NCI-H82 treated with DMSO at 0.1 percent for 48 hours (cell line): ENCODE measurements at regions not wholly inside any gene's neighbourhood (a gene's known extent, or its start where the extent isn't known, plus 50 kb on each side); places are given as distances from the start of the nearest gene placed in this dataset.

Experiments
- DNase-seq: peaks from one replicate; lab custom pipeline; 2025; ENCODE audit not compliant: unreplicated experiment; lab: John Stamatoyannopoulos, UW

DNA sequence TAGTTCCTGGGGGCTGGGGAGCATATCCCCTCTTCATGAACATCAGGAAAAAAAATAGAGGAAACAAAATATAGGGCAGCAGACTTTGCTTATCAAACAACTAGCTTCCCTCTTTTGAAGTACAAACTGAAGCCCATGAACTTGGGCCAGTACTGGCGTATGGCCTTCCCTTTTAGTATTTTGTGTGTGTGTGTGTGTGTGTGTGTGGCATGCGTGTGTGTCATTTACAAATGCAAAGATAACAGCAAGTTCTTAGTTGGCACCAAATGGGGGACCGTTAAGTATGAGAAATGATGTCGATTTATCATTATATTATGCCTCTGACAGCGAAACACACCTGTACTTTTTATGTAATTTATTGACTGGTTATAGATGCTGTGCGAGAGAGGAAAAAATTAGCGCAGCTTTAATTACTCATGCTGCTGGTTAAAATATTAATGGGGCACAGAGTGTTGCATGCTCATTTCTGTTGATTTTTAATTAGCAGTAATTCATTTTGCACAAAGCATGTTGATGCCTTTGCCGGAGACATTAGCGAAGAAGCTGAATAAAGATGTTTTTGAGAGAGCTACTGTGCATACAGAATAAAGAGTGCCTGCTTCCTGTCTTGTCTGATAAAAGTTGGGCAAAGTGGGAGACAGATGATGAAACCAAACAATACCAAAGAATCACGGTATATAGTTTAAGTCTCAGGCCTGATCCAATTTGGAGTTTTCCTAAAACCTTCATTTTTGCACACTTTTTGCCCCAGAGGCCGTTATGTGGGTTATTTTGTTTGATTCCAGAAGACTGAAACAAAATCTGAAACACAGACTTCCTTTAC is 297.1 kb downstream of the SATB1 start:
- DNase-seq, result no peak

- DNase-seq, result no peak
Observed at GRCh38 chr3:18127174-18127858, 297.8 kb downstream of the SATB1 start.

GRCh38 chr3:18126772-18127171 is 298.4 kb downstream of the SATB1 start:
- no peak for DNase-seq

DNA sequence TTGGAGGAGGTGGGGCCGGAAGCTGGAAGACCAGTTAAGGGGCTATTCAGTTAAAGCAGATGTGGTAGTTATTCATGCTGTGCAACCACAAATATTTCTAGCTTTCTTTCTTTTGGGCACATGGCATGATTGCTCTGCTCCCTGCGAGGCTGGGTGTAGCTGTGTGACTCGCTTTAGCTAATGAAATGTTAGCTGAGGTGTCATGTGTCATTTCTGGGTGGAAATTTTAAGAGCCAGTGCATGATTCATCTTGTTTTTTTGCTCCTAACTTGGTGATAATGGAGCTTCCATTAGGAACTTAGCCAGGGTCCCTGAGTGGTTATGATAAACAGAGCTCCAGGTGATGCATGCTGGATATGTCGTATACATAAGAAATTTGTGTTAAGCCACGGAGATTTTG is 300.6 kb downstream of the SATB1 start:
- DNase-seq, result no peak

GRCh38 chr3:18122264-18122663 is 302.9 kb downstream of the SATB1 start:
- no peak for DNase-seq

DNA sequence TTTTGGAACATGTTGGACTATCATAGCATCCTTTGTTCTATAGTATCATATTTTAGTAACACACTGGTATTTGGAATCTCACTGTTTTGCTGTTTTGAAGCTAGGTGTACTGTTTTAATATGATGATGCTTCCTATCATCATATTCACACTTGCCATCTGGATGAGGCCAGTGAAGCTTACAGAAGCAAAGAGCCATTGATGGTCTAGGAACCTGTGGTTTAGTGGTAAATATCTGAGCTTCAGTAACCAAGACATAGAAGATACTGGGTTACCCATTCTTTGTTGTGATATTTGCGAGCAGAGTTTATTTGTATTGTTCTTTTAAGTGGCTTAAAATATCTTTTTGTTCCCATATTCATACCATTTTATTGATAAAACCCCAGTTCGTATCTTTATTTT is 304.1 kb downstream of the SATB1 start:
- DNase-seq, result no peak

DNA sequence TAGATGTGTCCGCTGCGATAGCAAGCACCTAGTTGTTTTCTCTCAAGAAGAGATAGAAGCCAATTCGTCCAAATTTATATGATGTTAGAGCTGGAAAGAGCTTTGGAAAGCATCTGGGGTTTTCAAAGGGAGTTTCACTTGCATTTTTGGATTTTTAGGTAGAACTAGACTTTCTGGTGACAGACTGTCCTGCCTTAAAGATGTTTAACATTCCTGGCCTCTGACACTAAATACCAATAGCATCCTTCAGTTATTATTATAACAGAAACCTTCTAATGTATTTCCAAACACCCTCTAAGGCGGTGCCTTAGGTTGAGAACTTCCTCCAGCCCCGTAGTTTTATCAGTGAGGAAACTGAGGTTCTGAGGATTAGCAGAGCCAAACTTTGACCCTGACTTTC is 305.3 kb downstream of the SATB1 start:
- no peak for DNase-seq

- no peak for DNase-seq
Observed at GRCh38 chr3:18114894-18115293, 310.2 kb downstream of the SATB1 start.

DNA sequence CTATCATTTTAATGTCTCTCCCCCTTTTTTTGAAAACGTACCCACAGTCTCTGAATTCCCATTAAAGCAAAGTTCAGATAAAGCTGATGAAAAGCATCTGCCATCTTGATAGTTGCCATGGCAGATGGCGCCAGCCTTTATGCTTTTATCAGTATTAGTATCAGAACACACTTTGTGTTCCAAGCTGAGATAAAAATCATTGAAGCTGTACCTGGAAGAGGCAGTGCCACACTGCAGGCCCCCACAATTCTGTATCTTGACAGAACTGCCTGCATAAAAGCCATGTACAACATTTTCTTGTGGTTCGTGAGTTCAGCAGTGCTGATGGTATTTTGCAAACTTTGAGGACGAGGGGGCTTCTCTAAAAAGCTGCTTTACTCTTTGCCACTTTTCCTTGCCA is 311.7 kb downstream of the SATB1 start:
- DNase-seq, result no peak

DNA sequence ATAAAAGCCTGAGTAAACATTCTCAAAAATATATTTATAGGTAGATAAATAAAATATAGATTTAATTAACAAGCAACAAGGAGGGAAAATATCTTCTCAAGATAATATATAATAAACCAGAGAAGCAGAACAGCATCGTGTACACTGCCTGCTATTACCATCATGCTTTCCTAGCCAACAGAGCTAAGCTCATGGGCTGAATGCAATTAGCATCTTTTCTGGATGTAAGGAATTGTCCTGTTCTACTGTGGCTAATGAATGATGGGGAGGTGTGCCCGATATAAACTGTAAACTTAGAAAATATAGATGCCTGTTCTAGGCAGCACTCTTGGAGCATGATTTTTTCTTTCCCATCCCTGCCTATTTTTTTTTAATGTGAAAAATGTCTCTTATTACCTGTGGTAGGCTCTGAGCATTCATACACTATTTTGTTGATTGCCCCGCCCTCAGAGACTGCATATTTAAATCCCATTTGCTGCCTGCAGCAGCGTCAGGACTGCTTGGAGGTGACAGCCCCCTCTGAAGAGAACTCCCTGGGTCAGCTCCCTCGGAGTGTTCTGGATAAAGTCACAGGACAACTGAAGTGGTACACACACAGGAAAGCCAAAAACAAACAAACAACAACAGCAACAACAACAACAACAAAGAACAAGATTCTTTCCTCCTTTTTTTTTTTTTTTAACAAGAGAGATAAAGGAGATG is 312.3 kb downstream of the SATB1 start:
- DNase-seq, result no peak

GRCh38 chr3:18111796-18112232 is 313.3 kb downstream of the SATB1 start:
- no peak for DNase-seq

DNA sequence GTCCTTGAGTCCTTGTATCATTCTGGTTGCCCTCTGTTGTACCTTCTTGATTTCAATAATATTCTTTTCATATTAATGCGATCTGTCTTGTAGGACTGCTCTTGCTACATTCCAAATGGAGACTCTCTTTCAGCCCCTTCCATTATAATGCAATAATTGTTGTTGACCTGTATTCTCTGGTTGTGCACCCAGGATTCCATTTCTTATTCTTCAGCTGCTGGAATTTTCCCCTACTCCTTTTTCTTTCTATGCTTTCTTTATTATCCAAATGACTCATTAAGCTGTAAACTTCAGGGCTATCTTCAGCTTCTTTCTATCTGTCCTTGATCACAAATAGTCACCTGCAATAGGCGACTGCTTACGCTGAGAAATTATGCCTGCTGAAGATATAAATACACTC is 321.5 kb downstream of the SATB1 start:
- no peak for DNase-seq

GRCh38 chr3:18100121-18100520 is 325.0 kb downstream of the SATB1 start:
- no peak for DNase-seq

- DNase-seq, result no peak
Observed at GRCh38 chr3:18099611-18100010, 325.5 kb downstream of the SATB1 start.

GRCh38 chr3:18098960-18099587 is 326.1 kb downstream of the SATB1 start:
- no peak for DNase-seq

GRCh38 chr3:18097989-18098388 is 327.1 kb downstream of the SATB1 start:
- DNase-seq, result no peak

GRCh38 chr3:18097473-18097872 is 327.7 kb downstream of the SATB1 start:
- DNase-seq, result no peak

GRCh38 chr3:18092726-18093125 is 332.4 kb downstream of the SATB1 start:
- DNase-seq, result no peak

DNA sequence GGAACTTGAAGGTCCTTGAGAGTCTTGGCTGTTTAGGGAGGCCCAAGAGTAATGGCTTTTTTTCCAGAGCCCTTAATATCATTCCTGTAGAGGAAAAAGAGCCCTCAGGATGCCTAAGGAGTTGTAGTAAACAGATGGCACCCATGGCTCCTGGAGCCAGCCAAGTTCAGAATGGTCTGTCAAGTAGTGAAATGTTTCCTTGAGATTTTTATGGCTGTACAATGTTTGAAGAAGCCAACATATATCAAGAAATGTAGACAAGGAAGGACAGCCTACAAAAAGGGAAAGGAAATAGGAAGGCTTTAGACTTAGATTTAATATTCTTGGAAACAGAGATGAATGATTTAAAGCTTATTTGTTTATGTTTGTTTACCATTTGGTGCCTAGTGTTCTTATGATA is 334.8 kb downstream of the SATB1 start:
- no peak for DNase-seq

- DNase-seq, result no peak
Observed at GRCh38 chr3:18087988-18088387, 337.2 kb downstream of the SATB1 start.

GRCh38 chr3:18086760-18087159 is 338.4 kb downstream of the SATB1 start:
- no peak for DNase-seq
